Neural progenitor cell (in vitro differentiated cells): ENCODE measurements at regions not wholly inside any gene's neighbourhood (a gene's known extent, or its start where the extent isn't known, plus 50 kb on each side); places are given as distances from the start of the nearest gene placed in this dataset.

Experiments
- DNase-seq: peaks from one replicate; pipeline ENCODE4 v3.0.0-alpha.2; 2016; ENCODE audit warnings: low spot score
- H2AFZ ChIP-seq: fragments of 200-600 bp; sonication (generic); replicated peaks from 2 replicates; pipeline ENCODE4 v1.6.1; 2016; ENCODE audit warnings: antibody characterized with exemption
- H3F3A ChIP-seq: fragments of 200-600 bp; sonication (generic); 2 replicates; pipeline ENCODE4 v1.6.1; 2016; ENCODE audit warnings: antibody characterized with exemption, low read depth
- H3K27ac ChIP-seq: fragments of 200-600 bp; sonication (generic); 2 replicates; pipeline ENCODE4 v1.5.1; 2016; ENCODE audit warnings: mild to moderate bottlenecking
- H3K27me3 ChIP-seq: fragments of 200-600 bp; sonication (generic); 2 replicates; pipeline ENCODE4 v1.6.1; 2016; ENCODE audit warnings: mild to moderate bottlenecking, moderate library complexity
- H3K36me3 ChIP-seq: fragments of 200-600 bp; sonication (generic); 2 replicates; pipeline ENCODE4 v1.5.1; 2016
- H3K4me1 ChIP-seq: fragments of 200-600 bp; sonication (generic); 2 replicates; pipeline ENCODE4 v1.6.1; 2016; ENCODE audit warnings: mixed run types
- H3K4me2 ChIP-seq: fragments of 200-600 bp; sonication (generic); 2 replicates; pipeline ENCODE4 v1.6.1; 2016
- H3K4me3 ChIP-seq: fragments of 200-600 bp; sonication (generic); 2 replicates; pipeline ENCODE4 v1.5.1; 2016
- H3K79me2 ChIP-seq: fragments of 200-600 bp; sonication (generic); 2 replicates; pipeline ENCODE4 v1.6.1; 2016; ENCODE audit warnings: low read depth
- H3K9ac ChIP-seq: fragments of 200-600 bp; sonication (generic); 2 replicates; pipeline ENCODE4 v1.6.1; 2016
- H3K9me3 ChIP-seq: fragments of 200-600 bp; sonication (generic); 2 replicates; pipeline ENCODE4 v1.5.1; 2016; ENCODE audit warnings: low read depth
- H4K20me1 ChIP-seq: fragments of 200-600 bp; sonication (generic); 2 replicates; pipeline ENCODE4 v1.6.1; 2016; ENCODE audit warnings: low read depth
- H3K27ac Mint-ChIP-seq: 3 replicates; pipeline ENCODE4 v1.8.0; 2021; ENCODE audit warnings: mixed read lengths
- H3K27me3 Mint-ChIP-seq: 2 replicates; pipeline ENCODE4 v1.8.0; 2022; ENCODE audit warnings: low read depth, mild to moderate bottlenecking, inconsistent platforms, moderate library complexity, mixed read lengths; ENCODE audit not compliant: insufficient read depth
- H3K36me3 Mint-ChIP-seq: 3 replicates; pipeline ENCODE4 v1.8.0; 2021; ENCODE audit warnings: mixed read lengths
- H3K4me1 Mint-ChIP-seq: 3 replicates; pipeline ENCODE4 v1.8.0; 2021; ENCODE audit warnings: mixed read lengths
- H3K4me3 Mint-ChIP-seq: 3 replicates; pipeline ENCODE4 v1.8.0; 2021; ENCODE audit warnings: mild to moderate bottlenecking, moderate library complexity, mixed read lengths
- H3K9me3 Mint-ChIP-seq: 3 replicates; pipeline ENCODE4 v1.8.0; 2020; ENCODE audit warnings: mixed read lengths
- EZH2 ChIP-seq: fragments of 200-600 bp; sonication (generic); IDR thresholded peaks from 2 replicates; pipeline ENCODE4 v1.6.1; 2017; ENCODE audit warnings: antibody characterized with exemption, mild to moderate bottlenecking, moderate library complexity
- EZH2phosphoT487 ChIP-seq: fragments of 200-600 bp; sonication (generic); IDR thresholded peaks from 2 replicates; pipeline ENCODE4 v1.6.1; 2017; ENCODE audit warnings: antibody characterized with exemption
- TF ChIP-seq, protein P1 (sequence below): fragments of 200-600 bp; sonication (generic); IDR thresholded peaks from 2 replicates; pipeline ENCODE4 v1.5.1; 2017; ENCODE audit warnings: antibody characterized with exemption, mild to moderate bottlenecking

DNA sequence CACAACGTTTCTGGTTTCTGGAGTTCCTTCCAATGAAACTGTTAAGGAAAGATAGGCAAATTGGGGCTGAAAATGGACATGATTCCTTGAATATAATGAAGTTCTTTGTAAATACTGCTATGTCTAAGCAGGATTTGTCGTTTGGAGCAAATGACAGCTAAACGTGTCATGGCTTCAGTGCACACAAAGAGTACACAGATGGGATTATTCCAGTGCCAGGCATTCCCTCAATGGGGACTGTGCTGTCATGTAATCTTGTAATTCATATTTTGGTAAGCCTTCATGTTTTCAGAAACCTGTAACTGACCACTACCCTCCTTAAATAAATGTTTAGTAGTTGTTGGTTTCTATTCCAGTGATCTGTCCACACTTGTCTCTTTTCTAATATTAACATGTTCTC, 404.7 kb upstream of the CDH7 start:
- no peak overlapping the region for H3K4me3 ChIP-seq
- Mint-ChIP-seq H3K4me1 (peaks cover 4% of the 10 kb centered on the region), H3K9me3 (peaks cover 5% of the 10 kb centered on the region), H3K27ac (no peak overlapping the region), H3K36me3 (no peaks in the 10 kb centered on the region), H3K27me3 (peaks cover 2% of the 10 kb centered on the region), H3K4me3 (no peak overlapping the region)
- no peaks in the 10 kb centered on the region for H3F3A ChIP-seq
- H3K9ac ChIP-seq: no peak overlapping the region
- no peaks in the 10 kb centered on the region for H3K9me3 ChIP-seq
- H3K27ac ChIP-seq: no peak overlapping the region
- no peaks in the 10 kb centered on the region for H3K4me1 ChIP-seq
- no peaks in the 10 kb centered on the region for H3K79me2 ChIP-seq
- TF ChIP-seq EZH2phosphoT487 (no peak), EZH2 (no peak)
- TF ChIP-seq, protein P1, sequence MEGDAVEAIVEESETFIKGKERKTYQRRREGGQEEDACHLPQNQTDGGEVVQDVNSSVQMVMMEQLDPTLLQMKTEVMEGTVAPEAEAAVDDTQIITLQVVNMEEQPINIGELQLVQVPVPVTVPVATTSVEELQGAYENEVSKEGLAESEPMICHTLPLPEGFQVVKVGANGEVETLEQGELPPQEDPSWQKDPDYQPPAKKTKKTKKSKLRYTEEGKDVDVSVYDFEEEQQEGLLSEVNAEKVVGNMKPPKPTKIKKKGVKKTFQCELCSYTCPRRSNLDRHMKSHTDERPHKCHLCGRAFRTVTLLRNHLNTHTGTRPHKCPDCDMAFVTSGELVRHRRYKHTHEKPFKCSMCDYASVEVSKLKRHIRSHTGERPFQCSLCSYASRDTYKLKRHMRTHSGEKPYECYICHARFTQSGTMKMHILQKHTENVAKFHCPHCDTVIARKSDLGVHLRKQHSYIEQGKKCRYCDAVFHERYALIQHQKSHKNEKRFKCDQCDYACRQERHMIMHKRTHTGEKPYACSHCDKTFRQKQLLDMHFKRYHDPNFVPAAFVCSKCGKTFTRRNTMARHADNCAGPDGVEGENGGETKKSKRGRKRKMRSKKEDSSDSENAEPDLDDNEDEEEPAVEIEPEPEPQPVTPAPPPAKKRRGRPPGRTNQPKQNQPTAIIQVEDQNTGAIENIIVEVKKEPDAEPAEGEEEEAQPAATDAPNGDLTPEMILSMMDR: no peak
- H3K27me3 ChIP-seq: no peaks in the 10 kb centered on the region
- no peaks in the 10 kb centered on the region for H4K20me1 ChIP-seq
- DNase-seq: no peak
- no peaks in the 10 kb centered on the region for H3K36me3 ChIP-seq
- no peak overlapping the region for H3K4me2 ChIP-seq
- peak overlapping the region; percentile 37 for H2AFZ ChIP-seq

GRCh38 chr18:65343571-65343970, 407.2 kb upstream of the CDH7 start:
- H3K27ac Mint-ChIP-seq: no peak overlapping the region
- H3K36me3 Mint-ChIP-seq: no peaks in the 10 kb centered on the region

DNA sequence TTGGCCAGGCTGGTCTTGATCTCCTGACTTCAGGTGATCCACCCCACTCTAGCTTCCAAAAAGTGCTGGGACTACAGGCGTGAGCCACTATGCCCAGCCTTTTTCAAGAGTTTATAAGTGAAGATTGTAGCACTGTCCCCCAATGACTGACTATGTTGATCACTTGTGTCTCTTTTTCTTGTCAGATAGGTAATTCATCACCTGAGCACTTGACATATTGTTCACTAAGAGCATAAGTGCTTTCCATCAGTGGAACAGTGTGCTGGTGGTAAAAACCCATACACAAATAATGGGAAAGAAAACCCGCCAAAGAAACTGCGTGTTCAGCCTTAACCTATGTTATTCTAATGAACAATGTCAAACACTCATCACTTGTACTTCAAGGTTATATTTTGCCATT, 414.4 kb upstream of the CDH7 start:
- TF ChIP-seq EZH2 (no peak), EZH2phosphoT487 (no peak)
- TF ChIP-seq, protein P1: no peak
- H3K4me3 Mint-ChIP-seq: no peak overlapping the region
- H3K36me3 Mint-ChIP-seq: no peaks in the 10 kb centered on the region

More at GRCh38 chr18:65343571-65343970, 407.2 kb upstream of the CDH7 start:
- no peak for TF ChIP-seq EZH2
- TF ChIP-seq, protein P1: no peak
- no peak for TF ChIP-seq EZH2phosphoT487
- no peak overlapping the region for H2AFZ ChIP-seq
- no peaks in the 10 kb centered on the region for H3K27me3 ChIP-seq
- no peak overlapping the region for H3K9ac ChIP-seq
- no peak overlapping the region for H3K27ac ChIP-seq
- no peaks in the 10 kb centered on the region for H4K20me1 ChIP-seq
- no peaks in the 10 kb centered on the region for H3F3A ChIP-seq
- Mint-ChIP-seq H3K4me1 (peaks cover 4% of the 10 kb centered on the region), H3K4me3 (no peak overlapping the region), H3K9me3 (peaks cover 5% of the 10 kb centered on the region), H3K27me3 (no peaks in the 10 kb centered on the region)
- H3K4me2 ChIP-seq: no peak overlapping the region
- H3K79me2 ChIP-seq: no peaks in the 10 kb centered on the region
- H3K4me1 ChIP-seq: no peaks in the 10 kb centered on the region
- no peak overlapping the region for H3K4me3 ChIP-seq
- DNase-seq: no peak
- H3K9me3 ChIP-seq: no peaks in the 10 kb centered on the region
- H3K36me3 ChIP-seq: no peaks in the 10 kb centered on the region

More for the DNA sequence above, 414.4 kb upstream of the CDH7 start:
- H3K4me1 ChIP-seq: no peaks in the 10 kb centered on the region
- no peak for DNase-seq
- H3K27me3 Mint-ChIP-seq: no peaks in the 10 kb centered on the region
- no peaks in the 10 kb centered on the region for H3K9me3 Mint-ChIP-seq
- no peaks in the 10 kb centered on the region for H4K20me1 ChIP-seq
- H3K9ac ChIP-seq: no peak overlapping the region
- no peaks in the 10 kb centered on the region for H3K36me3 ChIP-seq
- H3K27me3 ChIP-seq: no peaks in the 10 kb centered on the region
- no peaks in the 10 kb centered on the region for H3F3A ChIP-seq
- H3K27ac Mint-ChIP-seq: no peak overlapping the region
- no peaks in the 10 kb centered on the region for H3K9me3 ChIP-seq
- H3K4me3 ChIP-seq: no peak overlapping the region
- no peak overlapping the region for H3K27ac ChIP-seq
- no peaks in the 10 kb centered on the region for H3K4me1 Mint-ChIP-seq
- no peaks in the 10 kb centered on the region for H3K79me2 ChIP-seq
- H2AFZ ChIP-seq: no peak overlapping the region
- no peak overlapping the region for H3K4me2 ChIP-seq
